Neural cell (in vitro differentiated cells): ENCODE measurements at regions not wholly inside any gene's neighbourhood (a gene's known extent, or its start where the extent isn't known, plus 50 kb on each side); places are given as distances from the start of the nearest gene placed in this dataset.

Experiments used
- H2AFZ ChIP-seq: fragments of 200-600, 300-800 bp; sonication (generic), shearing (Covaris generic); 2 replicates; pipeline ENCODE4 v1.6.0; 2014; ENCODE audit warnings: low read depth, mild to moderate bottlenecking, antibody characterized with exemption, low read length, moderate library complexity
- H3F3A ChIP-seq: fragments of 200-600 bp; shearing (Covaris generic); 2 replicates; pipeline ENCODE4 v1.6.1; 2016; ENCODE audit warnings: mild to moderate bottlenecking, moderate library complexity, mixed read lengths, antibody characterized with exemption, low read length; ENCODE audit not compliant: insufficient read depth, poor library complexity, severe bottlenecking
- H3K27ac ChIP-seq: fragments of 200-600, 300-800 bp; sonication (generic), shearing (Covaris generic); 2 replicates; pipeline ENCODE4 v1.5.1; 2014; ENCODE audit warnings: mild to moderate bottlenecking, low read length, moderate library complexity
- H3K27me3 ChIP-seq: fragments of 300-800, 200-600 bp; sonication (generic), shearing (Covaris generic); 2 replicates; pipeline ENCODE4 v1.6.0; 2014; ENCODE audit warnings: mild to moderate bottlenecking, low read depth, low read length, moderate library complexity; ENCODE audit not compliant: insufficient read depth
- H3K36me3 ChIP-seq: fragments of 300-800, 200-600 bp; sonication (generic), shearing (Covaris generic); 2 replicates; pipeline ENCODE4 v1.5.1; 2014; ENCODE audit warnings: mild to moderate bottlenecking, antibody characterized with exemption, low read length, moderate library complexity; ENCODE audit not compliant: insufficient read depth
- H3K4me2 ChIP-seq: fragments of 300-800, 200-600 bp; sonication (generic), shearing (Covaris generic); 2 replicates; pipeline ENCODE4 v1.6.0; 2014; ENCODE audit warnings: mild to moderate bottlenecking, low read length
- H3K4me3 ChIP-seq: fragments of 300-800, 200-600 bp; sonication (generic), shearing (Covaris generic); 2 replicates; pipeline ENCODE4 v1.5.1; 2014; ENCODE audit warnings: mild to moderate bottlenecking, low read length, moderate library complexity
- H3K79me2 ChIP-seq: fragments of 200-600 bp; shearing (Covaris generic); replicated peaks from 2 replicates; pipeline ENCODE4 v1.6.0; 2014; ENCODE audit warnings: mild to moderate bottlenecking, low read length, moderate library complexity; ENCODE audit not compliant: insufficient read depth
- H3K9ac ChIP-seq: fragments of 300-800, 200-600 bp; sonication (generic), shearing (Covaris generic); 2 replicates; pipeline ENCODE4 v1.6.1; 2016; ENCODE audit warnings: mild to moderate bottlenecking, low read length, mixed read lengths
- H3K9me2 ChIP-seq: fragments of 200-600 bp; shearing (Covaris generic); 2 replicates; pipeline ENCODE4 v1.6.1; 2016; ENCODE audit warnings: mild to moderate bottlenecking, low read length, mixed read lengths; ENCODE audit not compliant: insufficient read depth
- H3K9me3 ChIP-seq: fragments of 200-600, 300-800 bp; sonication (generic), shearing (Covaris generic); 2 replicates; pipeline ENCODE4 v1.6.1; 2016; ENCODE audit warnings: mild to moderate bottlenecking, mixed run types, low read length, moderate library complexity, mixed read lengths
- H4K20me1 ChIP-seq: fragments of 200-600 bp; shearing (Covaris generic); 2 replicates; pipeline ENCODE4 v1.6.1; 2016; ENCODE audit warnings: mild to moderate bottlenecking, mixed run types; ENCODE audit not compliant: insufficient read depth
- CTCF ChIP-seq: fragments of 450-650 bp; IDR thresholded peaks from 2 replicates; pipeline ENCODE4 v1.5.1; 2014; ENCODE audit warnings: antibody characterized with exemption, mild to moderate bottlenecking, moderate library complexity; ENCODE audit not compliant: poor library complexity, severe bottlenecking
- EP300 ChIP-seq: fragments of 450-650 bp; conservative IDR thresholded peaks from 2 replicates; pipeline ENCODE4 v1.6.1; 2014; ENCODE audit warnings: antibody characterized with exemption, mild to moderate bottlenecking, moderate library complexity; ENCODE audit not compliant: poor library complexity, severe bottlenecking
- EZH2 ChIP-seq: fragments of 200-600, 300-800 bp; shearing (Covaris generic), sonication (generic); IDR thresholded peaks from 2 replicates; pipeline ENCODE4 v1.6.1; 2014; ENCODE audit warnings: antibody characterized with exemption, low read length, borderline replicate concordance, mild to moderate bottlenecking; ENCODE audit not compliant: insufficient read depth, poor library complexity, severe bottlenecking
- MXI1 ChIP-seq: fragments of 450-650 bp; conservative IDR thresholded peaks from 2 replicates; pipeline ENCODE4 v1.6.1; 2014; ENCODE audit warnings: antibody characterized with exemption, mild to moderate bottlenecking; ENCODE audit not compliant: poor library complexity, severe bottlenecking
- POLR2AphosphoS5 ChIP-seq: IDR thresholded peaks from 2 replicates; pipeline ENCODE4 v1.6.1; 2012
- RAD21 ChIP-seq: fragments of 450-650 bp; conservative IDR thresholded peaks from 2 replicates; pipeline ENCODE4 v1.6.1; 2014; ENCODE audit warnings: antibody characterized with exemption, mild to moderate bottlenecking, moderate library complexity
- SMC3 ChIP-seq: fragments of 450-650 bp; conservative IDR thresholded peaks from 2 replicates; pipeline ENCODE4 v1.6.1; 2014; ENCODE audit warnings: antibody characterized with exemption, mild to moderate bottlenecking, moderate library complexity; ENCODE audit not compliant: poor library complexity
- TAF1 ChIP-seq: IDR thresholded peaks from 2 replicates; pipeline ENCODE4 v1.6.1; 2012; ENCODE audit warnings: low read depth
- TF ChIP-seq, protein P1 (sequence below): IDR thresholded peaks from 2 replicates; pipeline ENCODE4 v1.6.1; 2012; ENCODE audit warnings: borderline replicate concordance

DNA sequence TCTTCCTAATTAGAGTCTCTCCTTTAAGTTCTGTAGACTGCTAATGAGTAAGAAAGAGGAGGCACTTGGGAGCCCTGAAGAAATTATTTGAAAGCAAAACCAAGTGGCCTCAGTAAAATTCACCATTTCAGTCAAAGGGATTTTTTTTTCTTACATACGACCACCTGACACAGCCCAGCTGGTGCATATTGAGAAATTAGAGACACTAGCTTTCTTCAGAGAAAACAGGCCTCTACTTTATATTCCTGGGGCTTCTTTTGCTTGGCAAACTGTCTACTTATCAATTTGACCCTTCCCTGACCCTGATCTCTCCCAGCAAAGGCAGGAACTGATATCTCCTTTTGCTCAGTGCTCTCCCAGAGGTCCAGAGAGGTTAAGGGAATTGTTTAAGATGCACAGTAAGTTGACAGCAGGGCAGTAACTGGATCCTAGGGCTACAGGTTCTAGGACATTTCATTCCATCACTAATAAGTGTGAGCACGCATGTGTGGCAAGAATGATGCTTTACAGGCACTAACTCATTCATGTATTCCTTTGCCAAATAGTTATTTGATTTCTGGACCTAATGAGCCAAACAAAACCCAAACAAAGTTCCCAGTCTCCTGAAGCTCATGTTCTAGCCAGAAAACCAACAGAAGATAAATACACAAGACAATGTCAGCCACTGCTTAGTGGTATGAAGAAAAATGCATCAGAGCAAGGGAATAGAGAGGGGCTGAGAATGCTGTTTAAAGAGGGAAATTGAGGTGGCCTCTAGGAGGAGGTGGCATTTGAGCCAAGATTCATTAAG lies 467.6 kb downstream of the SOX6 start:
- TF ChIP-seq MXI1 (no peak), POLR2AphosphoS5 (no peak), TAF1 (no peak), EZH2 (no peak), SMC3 (no peak)
- H3K9ac ChIP-seq, result no peak overlapping the region
- no peaks in the 10 kb centered on the region for H3K79me2 ChIP-seq
- H3K4me2 ChIP-seq, result no peak overlapping the region
- H3K9me2 ChIP-seq, result no peaks in the 10 kb centered on the region
- H3K27ac ChIP-seq, result no peak overlapping the region
- no peaks in the 10 kb centered on the region for H3K27me3 ChIP-seq
- no peaks in the 10 kb centered on the region for H3K9me3 ChIP-seq
- no peak overlapping the region for H2AFZ ChIP-seq
- no peak overlapping the region for H3K4me3 ChIP-seq
- no peaks in the 10 kb centered on the region for H3F3A ChIP-seq
- no peaks in the 10 kb centered on the region for H4K20me1 ChIP-seq
- no peaks in the 10 kb centered on the region for H3K36me3 ChIP-seq

- Histone ChIP-seq H3K9ac (no peak overlapping the region), H3K9me2 (no peaks in the 10 kb centered on the region), H3K79me2 (no peaks in the 10 kb centered on the region), H3K4me3 (no peak overlapping the region), H3F3A (no peaks in the 10 kb centered on the region), H3K27ac (no peak overlapping the region), H3K36me3 (no peaks in the 10 kb centered on the region), H3K4me2 (no peak overlapping the region), H3K9me3 (no peaks in the 10 kb centered on the region), H4K20me1 (no peaks in the 10 kb centered on the region), H2AFZ (no peak overlapping the region), H3K27me3 (no peaks in the 10 kb centered on the region)
- TF ChIP-seq, protein P1, sequence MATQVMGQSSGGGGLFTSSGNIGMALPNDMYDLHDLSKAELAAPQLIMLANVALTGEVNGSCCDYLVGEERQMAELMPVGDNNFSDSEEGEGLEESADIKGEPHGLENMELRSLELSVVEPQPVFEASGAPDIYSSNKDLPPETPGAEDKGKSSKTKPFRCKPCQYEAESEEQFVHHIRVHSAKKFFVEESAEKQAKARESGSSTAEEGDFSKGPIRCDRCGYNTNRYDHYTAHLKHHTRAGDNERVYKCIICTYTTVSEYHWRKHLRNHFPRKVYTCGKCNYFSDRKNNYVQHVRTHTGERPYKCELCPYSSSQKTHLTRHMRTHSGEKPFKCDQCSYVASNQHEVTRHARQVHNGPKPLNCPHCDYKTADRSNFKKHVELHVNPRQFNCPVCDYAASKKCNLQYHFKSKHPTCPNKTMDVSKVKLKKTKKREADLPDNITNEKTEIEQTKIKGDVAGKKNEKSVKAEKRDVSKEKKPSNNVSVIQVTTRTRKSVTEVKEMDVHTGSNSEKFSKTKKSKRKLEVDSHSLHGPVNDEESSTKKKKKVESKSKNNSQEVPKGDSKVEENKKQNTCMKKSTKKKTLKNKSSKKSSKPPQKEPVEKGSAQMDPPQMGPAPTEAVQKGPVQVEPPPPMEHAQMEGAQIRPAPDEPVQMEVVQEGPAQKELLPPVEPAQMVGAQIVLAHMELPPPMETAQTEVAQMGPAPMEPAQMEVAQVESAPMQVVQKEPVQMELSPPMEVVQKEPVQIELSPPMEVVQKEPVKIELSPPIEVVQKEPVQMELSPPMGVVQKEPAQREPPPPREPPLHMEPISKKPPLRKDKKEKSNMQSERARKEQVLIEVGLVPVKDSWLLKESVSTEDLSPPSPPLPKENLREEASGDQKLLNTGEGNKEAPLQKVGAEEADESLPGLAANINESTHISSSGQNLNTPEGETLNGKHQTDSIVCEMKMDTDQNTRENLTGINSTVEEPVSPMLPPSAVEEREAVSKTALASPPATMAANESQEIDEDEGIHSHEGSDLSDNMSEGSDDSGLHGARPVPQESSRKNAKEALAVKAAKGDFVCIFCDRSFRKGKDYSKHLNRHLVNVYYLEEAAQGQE, result no peak
- no peak for TF ChIP-seq CTCF
- no peak for TF ChIP-seq RAD21
- no peak for TF ChIP-seq SMC3
- no peak for TF ChIP-seq POLR2AphosphoS5
- TF ChIP-seq TAF1, result no peak
- no peak for TF ChIP-seq EP300
- TF ChIP-seq MXI1, result no peak
- TF ChIP-seq EZH2, result no peak
These were observed 466.8 kb downstream of the SOX6 start for GRCh38 chr11:15889363-15890030.
